Liver (tissue), 8 donors: ENCODE measurements at regions not wholly inside any gene's neighbourhood (a gene's known extent, or its start where the extent isn't known, plus 50 kb on each side); places are given as distances from the start of the nearest gene placed in this dataset.

ENCODE experiments used
- DNase-seq: peaks from one replicate; pipeline ENCODE4 v3.0.0-alpha.2; 2017; ENCODE audit warnings: low spot score
- H3K27ac ChIP-seq, 2 donors: one replicate each; pipeline ENCODE4 v1.7.0; 2013; ENCODE audit warnings: inconsistent platforms in 2 of 2, low read length in 2 of 2, control low read depth in 1 of 2, low read depth in 1 of 2, mild to moderate bottlenecking in 1 of 2
- H3K27me3 ChIP-seq, 4 donors: one replicate each; pipeline versions ENCODE4 v1.6.1 to v1.7.0; 2013; ENCODE audit warnings: low read length in 3 of 4, inconsistent platforms in 1 of 4, mild to moderate bottlenecking in 1 of 4, moderate library complexity in 1 of 4; ENCODE audit not compliant: control insufficient read depth in 4 of 4, insufficient read depth in 4 of 4
- H3K36me3 ChIP-seq, 4 donors: one replicate each; pipeline versions ENCODE4 v1.6.1 to v1.7.0; 2013; ENCODE audit warnings: low read length in 3 of 4, mild to moderate bottlenecking in 3 of 4, low read depth in 1 of 4, moderate library complexity in 1 of 4; ENCODE audit not compliant: control insufficient read depth in 4 of 4, insufficient read depth in 3 of 4
- H3K4me1 ChIP-seq, 4 donors: one replicate each; pipeline versions ENCODE4 v1.6.1 to v1.7.0; 2013; ENCODE audit warnings: low read length in 3 of 4, mild to moderate bottlenecking in 3 of 4, moderate library complexity in 1 of 4; ENCODE audit not compliant: control insufficient read depth in 4 of 4, insufficient read depth in 4 of 4
- H3K4me3 ChIP-seq, 3 donors: one replicate each; pipeline versions ENCODE4 v1.6.1 to v1.7.0; 2013; ENCODE audit warnings: low read length in 3 of 3, control low read depth in 1 of 3, low read depth in 1 of 3, mild to moderate bottlenecking in 1 of 3
- H3K9ac ChIP-seq, 2 donors: one replicate each; pipeline ENCODE4 v1.7.0; 2013; ENCODE audit warnings: low read length in 2 of 2, mild to moderate bottlenecking in 2 of 2, moderate library complexity in 2 of 2, control low read depth in 1 of 2, low read depth in 1 of 2
- H3K9me3 ChIP-seq, 4 donors: one replicate each; pipeline versions ENCODE4 v1.6.1 to v1.7.0; 2013; ENCODE audit warnings: low read length in 3 of 4; ENCODE audit not compliant: control insufficient read depth in 4 of 4
- ATF3 ChIP-seq: IDR thresholded peaks from 2 replicates; pipeline ENCODE4 v1.6.1; 2016; ENCODE audit warnings: antibody characterized with exemption
- CTCF ChIP-seq: fragments of 150-350 bp; IDR thresholded peaks from 2 replicates; pipeline ENCODE4 v1.5.1; 2017; ENCODE audit warnings: improper control_type of control experiment, low read depth, low read length; ENCODE audit not compliant: missing input control
- EGR1 ChIP-seq, 2 donors: IDR thresholded peaks; 2 replicates each; pipeline ENCODE4 v1.6.1; 2016 to 2018; ENCODE audit warnings: antibody characterized with exemption in 2 of 2, low read depth in 2 of 2
- FOXA1 ChIP-seq: IDR thresholded peaks from 2 replicates; pipeline ENCODE4 v1.6.1; 2016; ENCODE audit warnings: antibody characterized with exemption
- FOXA2 ChIP-seq: IDR thresholded peaks from 2 replicates; pipeline ENCODE4 v1.6.1; 2016; ENCODE audit warnings: antibody characterized with exemption
- GABPA ChIP-seq, 2 donors: IDR thresholded peaks in 1 of 2; conservative IDR thresholded peaks in 1 of 2; 2 replicates each; pipeline ENCODE4 v1.6.1; 2016; ENCODE audit warnings: antibody characterized with exemption in 2 of 2, mild to moderate bottlenecking in 1 of 2, moderate library complexity in 1 of 2
- HNF4A ChIP-seq, 2 donors: conservative IDR thresholded peaks; 2 replicates each; pipeline ENCODE4 v1.6.1; 2016; ENCODE audit warnings: antibody characterized with exemption in 2 of 2, mild to moderate bottlenecking in 2 of 2
- HNF4G ChIP-seq: IDR thresholded peaks from 2 replicates; pipeline ENCODE4 v1.6.1; 2016; ENCODE audit warnings: antibody characterized with exemption
- JUND ChIP-seq, 2 donors: IDR thresholded peaks; 2 replicates each; pipeline ENCODE4 v1.6.1; 2016; ENCODE audit warnings: antibody characterized with exemption in 2 of 2
- MAX ChIP-seq: IDR thresholded peaks from 2 replicates; pipeline ENCODE4 v1.6.1; 2016; ENCODE audit warnings: antibody characterized with exemption
- NR2F2 ChIP-seq: IDR thresholded peaks from 2 replicates; pipeline ENCODE4 v1.6.1; 2016; ENCODE audit warnings: antibody characterized with exemption
- RAD21 ChIP-seq, 2 donors: IDR thresholded peaks; 2 replicates each; pipeline ENCODE4 v1.6.1; 2016; ENCODE audit warnings: antibody characterized with exemption in 2 of 2, mild to moderate bottlenecking in 2 of 2
- REST ChIP-seq: IDR thresholded peaks from 2 replicates; pipeline ENCODE4 v1.6.1; 2016; ENCODE audit warnings: antibody characterized with exemption, mild to moderate bottlenecking
- RXRA ChIP-seq, 2 donors: IDR thresholded peaks; 2 replicates each; pipeline ENCODE4 v1.6.1; 2017 to 2018; ENCODE audit warnings: antibody characterized with exemption in 2 of 2, mild to moderate bottlenecking in 1 of 2
- SP1 ChIP-seq: IDR thresholded peaks from 2 replicates; pipeline ENCODE4 v1.6.1; 2018; ENCODE audit warnings: antibody characterized with exemption, mild to moderate bottlenecking
- TAF1 ChIP-seq: conservative IDR thresholded peaks from 2 replicates; pipeline ENCODE4 v1.6.1; 2016; ENCODE audit warnings: antibody characterized with exemption, mild to moderate bottlenecking
- YY1 ChIP-seq: IDR thresholded peaks from 2 replicates; pipeline ENCODE4 v1.6.1; 2016; ENCODE audit warnings: antibody characterized with exemption, mild to moderate bottlenecking
- ZBTB33 ChIP-seq: IDR thresholded peaks from 2 replicates; pipeline ENCODE4 v1.6.1; 2016; ENCODE audit warnings: antibody characterized with exemption
- whole genome bisulfite sequencing: extraction: QIAGEN DNeasy Blood & Tissue Kit; methylation state at CpG from one replicate; pipeline ENCODE4 v1.1.7; 2013; 5-methylcytosine and 5-hydroxymethylcytosine counted together
- donor health status: healthy.
- donor health status: healthy.
- donor health status: healthy.
- donor health status: healthy.
- donor health status: healthy.

- TF ChIP-seq REST (no peak), NR2F2 (no peak), ZBTB33 (no peak), TAF1 (no peak), FOXA1 (no peak), SP1 (no peak), FOXA2 (no peak), RXRA (IDR thresholded peaks at IDR 0.05) (no peak), RAD21 (IDR thresholded peaks at IDR 0.05) (no peak), CTCF (no peak), HNF4A (conservative IDR thresholded peaks at IDR 0.05) (no peak), GABPA (IDR thresholded peaks at IDR 0.05 in 1 of 2, conservative IDR thresholded peaks at IDR 0.05 in 1 of 2) (no peak), YY1 (no peak), JUND (IDR thresholded peaks at IDR 0.05) (no peak), HNF4G (no peak), MAX (no peak), ATF3 (no peak)
- H3K4me3 ChIP-seq = no peak overlapping the region
- DNase-seq = no peak
- no peaks in the 10 kb centered on the region for H3K9me3 ChIP-seq
- no peak overlapping the region for H3K27ac ChIP-seq
- peaks cover 0 to 11% (median 10%) of the 10 kb centered on the region in 4 donors for H3K4me1 ChIP-seq
- H3K27me3 ChIP-seq = no peaks in the 10 kb centered on the region
- H3K9ac ChIP-seq = no peak overlapping the region
- no peaks in the 10 kb centered on the region for H3K36me3 ChIP-seq
- WGBS = 89% methylated on average over 3 of the region's 3 CpGs
These were observed 327.3 kb downstream of the OTOL1 start for GRCh38 chr3:161823910-161824309.

GRCh38 chr3:161838021-161838420, 341.4 kb downstream of the OTOL1 start:
- no peak for DNase-seq
- 90% methylated on average over 3 of the region's 3 CpGs for WGBS
- Histone ChIP-seq H3K27ac (no peak overlapping the region), H3K9me3 (no peaks in the 10 kb centered on the region), H3K4me1 (no peaks in the 10 kb centered on the region), H3K4me3 (no peak overlapping the region), H3K9ac (no peak overlapping the region), H3K36me3 (no peaks in the 10 kb centered on the region), H3K27me3 (no peaks in the 10 kb centered on the region)
- TF ChIP-seq CTCF = no peak
- no peak for TF ChIP-seq FOXA1
- TF ChIP-seq ATF3 = no peak
- no peak for TF ChIP-seq EGR1 (IDR thresholded peaks at IDR 0.05; ENCODE audit: low read depth in 2 of 2)
- TF ChIP-seq HNF4G = no peak
- no peak for TF ChIP-seq FOXA2
- no peak for TF ChIP-seq ZBTB33
- TF ChIP-seq YY1 = no peak
- no peak for TF ChIP-seq HNF4A (conservative IDR thresholded peaks at IDR 0.05)
- no peak for TF ChIP-seq SP1
- no peak for TF ChIP-seq GABPA (IDR thresholded peaks at IDR 0.05 in 1 of 2, conservative IDR thresholded peaks at IDR 0.05 in 1 of 2)
- TF ChIP-seq TAF1 = no peak
